ENCODE measurements at regions not wholly inside any gene's neighbourhood (a gene's known extent, or its start where the extent isn't known, plus 50 kb on each side); places are given as distances from the start of the nearest gene placed in this dataset.
"Not testable (repeated sequence)": the region's sequence is repeated elsewhere in the genome, so short reads cannot be mapped to it uniquely, and the experiment has no call there.

DNA sequence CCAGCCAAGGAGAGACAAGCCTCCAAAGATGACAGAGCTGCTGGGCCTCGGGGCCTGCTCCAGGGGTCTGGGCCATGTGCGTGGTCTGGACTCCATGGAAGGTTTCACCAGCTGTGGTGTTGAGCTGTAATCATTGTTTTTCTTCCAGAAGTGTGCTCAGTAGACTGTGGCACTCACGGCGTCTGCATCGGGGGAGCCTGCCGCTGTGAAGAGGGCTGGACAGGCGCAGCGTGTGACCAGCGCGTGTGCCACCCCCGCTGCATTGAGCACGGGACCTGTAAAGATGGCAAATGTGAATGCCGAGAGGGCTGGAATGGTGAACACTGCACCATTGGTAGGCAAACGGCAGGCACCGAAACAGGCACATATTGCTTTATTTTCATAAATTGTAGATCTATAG is 164.8 kb upstream of the WWC1 start:
- no peak for DNase-seq (ENCODE audit: low read depth)

DNA sequence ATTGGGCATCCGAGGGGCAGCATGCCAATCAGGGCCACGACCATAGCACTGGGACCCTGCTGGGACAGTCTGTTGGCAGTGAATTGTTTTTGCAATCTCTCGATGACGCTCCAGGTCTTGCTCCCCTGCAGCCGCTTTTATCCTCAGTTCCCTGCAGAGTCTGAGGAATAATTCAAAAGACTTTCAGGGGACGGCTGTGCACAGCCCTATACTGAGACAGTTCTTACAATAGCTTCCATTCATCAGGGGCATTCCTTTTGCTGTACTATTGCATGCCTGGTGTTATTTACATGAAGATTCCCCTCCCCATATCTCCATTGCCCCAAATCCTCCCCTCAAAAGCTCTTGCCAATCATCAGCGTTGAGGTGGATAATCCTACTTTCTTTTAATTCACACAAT is 163.3 kb upstream of the WWC1 start:
- DNase-seq (ENCODE audit: low read depth), result no peak

DNA sequence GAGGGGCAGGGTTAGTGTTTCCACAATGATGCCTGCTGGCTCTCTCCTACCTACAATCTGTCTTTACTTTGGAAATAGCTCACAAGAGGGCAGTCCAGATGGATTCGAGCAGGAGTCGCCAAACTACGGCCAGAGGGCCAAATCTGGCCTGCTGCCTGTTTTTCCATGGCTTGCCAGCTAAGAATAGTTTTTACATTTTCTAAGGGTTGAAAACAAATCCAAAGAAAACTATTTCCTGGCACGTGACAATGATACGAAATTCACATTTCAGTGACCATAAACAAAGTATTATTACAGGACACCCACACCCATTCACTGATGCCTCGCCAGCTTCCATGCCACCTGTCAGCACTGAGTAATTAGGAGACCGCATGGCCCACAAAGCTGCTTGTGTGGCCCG is 162.9 kb upstream of the WWC1 start:
- no peak for DNase-seq (ENCODE audit: low read depth)

DNA sequence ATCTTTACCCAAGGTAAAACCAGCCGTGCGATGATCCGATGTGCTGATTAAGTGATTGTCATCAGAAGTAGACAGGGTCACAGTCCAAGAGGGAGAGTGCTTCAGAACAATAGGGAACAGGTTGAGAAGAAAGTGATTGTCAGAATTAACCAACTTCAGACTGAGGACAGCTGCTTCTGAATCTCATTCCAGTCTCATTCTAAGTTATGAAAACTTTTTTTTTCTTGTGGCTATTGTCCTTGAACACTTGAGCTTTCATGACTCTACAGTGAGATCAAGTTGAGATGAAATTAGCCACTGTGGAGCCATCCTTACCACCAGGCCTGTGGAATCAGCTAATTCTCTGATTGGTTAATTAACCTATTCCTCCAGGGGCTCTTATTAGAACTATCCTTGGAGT is 159.9 kb upstream of the WWC1 start:
- DNase-seq (ENCODE audit: low read depth), result no peak

DNA sequence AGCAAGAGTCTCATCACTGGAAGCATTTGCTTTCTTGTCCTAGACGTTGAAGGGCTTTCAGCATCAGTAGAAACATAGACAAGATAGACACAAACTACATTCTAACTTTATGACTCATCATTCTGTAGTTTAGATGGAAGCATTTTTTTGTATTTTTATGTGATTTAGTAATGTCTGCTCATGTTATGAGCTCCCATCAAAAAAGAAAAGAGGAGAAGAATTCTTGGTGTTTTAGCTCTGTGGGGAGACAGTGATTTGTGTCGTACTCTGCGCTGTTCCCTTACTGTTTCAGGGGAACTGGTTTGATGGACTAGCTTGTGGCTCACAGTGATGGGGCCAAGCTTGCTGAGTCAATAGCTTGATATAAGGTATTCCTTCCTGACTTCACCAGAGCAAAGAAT is 159.2 kb upstream of the WWC1 start:
- DNase-seq (ENCODE audit: low read depth), result peak; percentile 37

DNA sequence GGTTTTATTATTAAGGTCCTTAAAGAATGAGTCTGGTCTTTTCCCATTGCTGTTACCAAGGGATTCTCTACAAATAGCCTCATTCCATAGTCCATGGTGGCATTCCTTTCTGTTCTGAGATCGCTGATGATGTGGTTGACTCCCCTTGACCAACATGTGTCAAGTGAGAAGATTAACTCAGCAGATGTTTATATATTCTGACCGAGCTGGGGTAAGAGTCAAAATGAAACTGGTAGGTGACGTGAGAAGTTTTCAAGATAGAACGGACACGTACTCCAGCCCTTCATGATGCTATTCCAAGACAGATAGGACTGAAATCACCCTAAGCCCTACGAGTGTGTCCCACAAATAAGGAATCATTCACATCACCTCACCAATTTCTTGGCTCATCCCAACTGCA is 155.5 kb upstream of the WWC1 start:
- no peak for DNase-seq (ENCODE audit: low read depth)

DNA sequence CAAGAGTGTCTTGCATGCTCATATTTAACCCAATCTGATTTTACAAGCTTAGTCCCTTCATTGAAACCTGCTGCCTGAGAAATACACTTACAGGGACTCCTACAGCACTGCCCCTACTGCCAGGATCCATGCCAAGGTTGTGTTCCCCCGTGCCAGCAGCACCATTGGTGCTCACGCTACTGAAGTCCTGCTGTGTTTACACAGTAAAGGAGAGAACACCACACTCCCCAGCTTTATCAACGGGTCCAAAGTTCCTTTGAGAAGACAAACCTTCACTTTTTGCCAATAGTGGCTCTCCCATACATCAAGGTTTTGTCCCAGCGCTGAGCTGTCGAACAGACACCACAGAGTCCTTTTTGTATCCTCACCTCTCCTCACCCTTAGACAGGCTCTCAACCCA is 155.1 kb upstream of the WWC1 start:
- no peak for DNase-seq (ENCODE audit: low read depth)

DNA sequence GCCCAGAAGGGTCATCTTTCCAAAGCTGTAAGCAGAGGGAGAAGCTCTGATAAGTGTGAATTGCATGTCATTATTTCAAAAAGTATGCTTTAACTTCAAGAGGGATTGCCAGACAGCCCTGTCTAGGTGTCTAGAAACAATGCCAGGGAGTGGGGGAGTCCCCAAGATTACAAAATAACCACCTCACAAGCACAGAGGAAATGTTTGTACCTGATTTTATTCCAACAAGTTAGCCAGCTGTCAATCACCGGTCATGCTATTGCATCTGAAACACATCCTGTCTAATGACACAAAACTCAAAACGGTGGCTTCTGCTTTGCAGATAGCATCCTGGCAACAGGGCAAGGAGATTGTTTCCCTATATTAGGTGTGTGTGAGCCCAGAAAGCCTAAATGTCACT is 154.2 kb upstream of the WWC1 start:
- no peak for DNase-seq (ENCODE audit: low read depth)

DNA sequence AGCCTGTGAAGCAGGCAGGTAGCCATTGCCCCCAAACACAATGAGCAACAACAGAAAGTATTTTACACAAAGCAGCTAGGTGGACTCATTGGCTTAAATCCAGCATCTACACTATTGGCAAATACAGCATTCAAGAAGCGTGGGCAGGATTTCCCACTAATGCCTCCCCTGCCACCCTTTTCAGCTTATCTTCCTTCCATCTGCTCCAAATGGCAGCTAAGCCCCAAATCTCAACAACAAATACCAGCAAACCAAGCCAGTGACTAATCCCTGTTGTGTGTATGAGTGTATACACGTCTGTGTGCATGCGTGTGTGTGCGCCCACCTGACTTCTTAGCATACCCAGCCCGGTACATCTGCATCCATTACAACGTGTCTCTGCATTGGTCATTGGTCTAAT is 151.2 kb upstream of the WWC1 start:
- DNase-seq (ENCODE audit: low read depth), result no peak

DNA sequence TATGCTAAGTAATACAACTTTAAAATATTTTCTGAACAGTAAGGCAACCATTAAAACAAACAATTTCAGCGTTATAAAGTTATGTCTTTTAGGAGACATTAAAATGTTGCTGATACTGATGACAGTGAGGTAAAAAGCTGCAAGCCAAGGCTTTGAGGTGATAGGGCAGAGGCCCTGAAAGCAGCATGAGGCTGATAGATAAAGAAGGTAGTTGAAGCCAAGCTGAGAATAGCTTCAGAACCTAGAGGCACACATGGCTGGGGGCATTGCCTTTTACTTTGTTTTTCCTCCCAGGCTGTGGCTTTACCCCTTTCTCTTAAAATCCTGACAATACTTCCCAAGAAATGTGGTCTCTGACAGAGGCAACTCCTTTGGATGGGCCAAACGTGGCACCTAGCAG is 149.0 kb upstream of the WWC1 start:
- no peak for DNase-seq (ENCODE audit: low read depth)

DNA sequence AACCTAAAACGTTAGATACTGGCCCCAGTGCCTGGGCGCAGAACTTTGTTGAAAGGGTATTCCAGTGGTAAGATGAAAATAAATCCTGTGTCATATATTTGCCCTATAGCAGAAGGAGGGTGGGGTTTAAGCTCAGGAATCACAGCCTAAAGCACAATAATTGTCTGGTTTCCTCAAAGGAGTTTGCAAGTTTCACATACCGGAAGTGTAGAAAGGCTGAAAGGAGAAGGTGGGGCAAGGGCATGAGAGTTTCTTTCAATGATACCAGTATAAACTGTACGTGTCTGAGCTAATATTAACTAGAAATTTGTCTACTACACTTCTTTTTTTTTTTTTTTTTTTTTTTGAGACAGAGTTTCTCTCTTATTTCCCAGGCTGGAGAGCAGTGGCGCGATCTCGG is 147.9 kb upstream of the WWC1 start:
- not testable (repeated sequence) for DNase-seq (ENCODE audit: low read depth)

DNA sequence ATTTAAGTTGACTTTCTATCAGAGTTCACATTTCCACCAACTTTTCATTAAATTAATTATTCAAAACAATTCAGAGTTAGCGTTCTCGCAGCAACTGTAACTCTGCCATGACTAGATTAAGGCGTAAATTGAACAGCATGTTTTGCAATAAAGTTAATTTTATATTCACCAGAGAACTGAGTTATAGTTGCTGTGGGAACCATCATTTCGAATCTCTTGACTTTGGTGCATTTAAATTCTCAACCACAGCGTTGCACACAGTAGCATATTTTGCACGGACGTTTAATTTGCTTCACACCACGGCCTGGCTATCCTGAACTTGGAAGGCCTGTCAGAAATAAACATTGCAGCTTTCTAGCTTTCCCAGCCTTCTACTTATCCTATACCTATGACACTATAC is 144.3 kb upstream of the WWC1 start:
- DNase-seq (ENCODE audit: low read depth), result no peak

DNA sequence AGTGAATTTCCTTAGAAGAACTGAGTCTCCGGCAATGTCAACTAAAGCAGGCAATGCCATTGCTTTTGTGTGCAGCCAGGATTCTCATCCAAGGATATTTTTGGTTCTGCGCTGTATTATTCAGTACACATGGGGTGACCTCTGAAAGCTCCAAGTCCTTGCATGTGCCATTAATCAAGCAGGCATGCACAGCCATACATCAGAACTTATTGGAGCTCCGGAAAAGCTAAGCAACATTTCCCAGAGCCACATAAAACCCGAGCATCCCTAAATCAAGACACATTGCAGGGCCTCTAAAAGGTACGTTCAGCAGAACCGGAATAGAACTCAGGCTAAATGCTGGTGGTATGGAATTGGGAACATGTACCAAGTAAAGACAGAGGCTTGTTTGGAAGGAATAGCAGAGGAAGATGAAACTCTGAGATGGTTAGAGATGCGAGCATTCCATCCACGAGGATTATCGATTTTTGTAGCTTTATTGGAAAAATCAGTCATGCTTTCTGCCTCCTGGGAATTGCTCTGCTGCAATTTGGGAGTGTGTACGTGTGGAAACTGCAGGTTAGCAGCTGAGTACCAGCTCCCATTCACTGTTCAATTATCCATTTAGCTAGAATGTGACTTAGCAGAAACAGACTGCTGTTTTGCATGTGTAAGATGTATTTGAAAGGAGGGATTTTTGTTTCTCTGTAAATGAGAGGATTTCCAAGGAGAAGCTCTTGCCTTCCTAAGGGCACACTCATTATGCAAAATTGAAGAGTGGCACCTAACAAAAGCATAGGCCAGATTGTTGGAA is 143.7 kb upstream of the WWC1 start:
- no peak for DNase-seq (ENCODE audit: low read depth)

DNA sequence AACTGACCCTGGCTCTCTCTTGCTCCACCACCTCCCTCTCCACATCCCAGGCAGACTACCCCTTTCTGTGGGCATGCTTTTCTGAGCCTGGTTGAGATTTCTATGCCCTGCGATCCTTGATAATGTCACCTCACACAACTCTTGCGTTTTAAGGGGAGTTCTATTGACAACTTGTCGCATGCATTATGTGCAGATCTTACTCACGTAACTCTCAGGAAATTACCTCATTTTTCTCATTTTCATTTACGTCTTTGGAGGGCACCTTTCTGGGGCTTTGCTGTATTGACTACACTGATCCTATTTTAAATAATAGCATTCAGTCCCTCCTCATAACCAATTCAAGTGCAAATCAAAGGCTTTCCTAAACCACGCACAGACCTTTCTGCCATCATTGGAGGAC is 140.4 kb upstream of the WWC1 start:
- no peak for DNase-seq (ENCODE audit: low read depth)

DNA sequence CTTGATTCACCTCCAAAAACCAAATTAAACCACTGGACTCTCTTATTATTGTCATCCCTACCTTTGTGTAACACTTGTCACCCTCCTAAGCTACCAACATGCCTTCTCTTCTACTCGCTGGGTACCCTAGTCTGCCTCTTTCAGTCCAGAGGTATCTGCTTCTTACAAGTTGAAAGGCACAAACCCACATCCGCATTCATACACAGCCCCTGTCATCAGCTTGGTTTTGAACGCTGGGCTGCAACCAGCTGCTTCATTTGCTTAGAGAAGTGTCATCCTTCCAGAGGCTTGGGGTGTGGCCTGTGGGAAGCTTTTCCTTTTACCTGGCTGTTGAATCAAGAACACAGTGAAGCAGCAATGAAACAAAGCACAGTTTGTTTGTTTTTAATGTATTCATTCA is 138.8 kb upstream of the WWC1 start:
- no peak for DNase-seq (ENCODE audit: low read depth)

DNA sequence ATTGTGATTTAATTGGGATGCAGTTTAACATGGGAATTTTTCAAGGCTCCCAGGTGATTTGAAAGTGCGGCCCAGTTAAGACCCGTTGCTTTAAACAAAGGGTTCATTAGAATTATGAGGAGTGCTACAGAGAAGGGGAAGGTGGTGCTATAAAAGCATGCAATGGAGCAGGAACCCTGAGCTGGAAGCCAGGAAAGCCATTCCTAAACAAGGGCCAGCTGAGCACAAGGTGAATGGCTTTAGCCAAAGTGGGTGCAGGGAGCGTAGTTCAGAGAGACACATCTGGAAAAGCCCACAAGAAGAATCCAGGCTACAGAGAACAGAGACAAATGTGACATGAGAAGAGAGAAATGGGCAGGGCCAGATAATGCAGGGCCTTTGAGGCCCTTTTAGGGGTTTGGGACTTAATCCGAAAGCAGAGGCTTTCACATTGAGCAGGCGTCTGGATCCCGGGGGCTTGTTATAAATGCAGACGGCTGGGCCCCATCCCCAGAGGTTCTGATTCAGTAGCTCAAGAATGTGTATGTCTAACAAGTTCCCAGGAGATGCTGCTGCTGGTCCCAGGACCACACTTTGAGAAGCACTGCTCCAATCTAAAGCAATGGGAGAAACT is 138.1 kb upstream of the WWC1 start:
- DNase-seq (ENCODE audit: low read depth), result no peak

DNA sequence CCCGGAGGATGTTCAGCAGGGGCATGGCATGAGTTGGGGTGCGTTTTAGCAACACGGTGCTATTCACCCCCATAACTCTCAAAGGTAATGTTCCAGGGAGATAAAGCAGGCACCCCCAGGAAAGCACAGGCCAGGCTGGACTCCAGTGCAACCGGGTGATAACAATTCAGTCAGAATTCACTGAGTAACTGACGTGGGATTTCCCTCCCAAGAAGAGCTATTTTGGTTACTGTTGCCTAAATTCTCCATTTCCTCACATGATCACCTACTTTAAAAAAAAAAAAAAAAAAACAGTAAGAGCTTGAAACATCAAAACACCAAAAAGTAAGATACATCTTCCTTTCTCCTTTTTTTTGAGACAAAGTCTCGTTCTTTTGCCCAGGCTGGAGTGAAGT is 137.6 kb upstream of the WWC1 start:
- no peak for DNase-seq (ENCODE audit: low read depth)

DNA sequence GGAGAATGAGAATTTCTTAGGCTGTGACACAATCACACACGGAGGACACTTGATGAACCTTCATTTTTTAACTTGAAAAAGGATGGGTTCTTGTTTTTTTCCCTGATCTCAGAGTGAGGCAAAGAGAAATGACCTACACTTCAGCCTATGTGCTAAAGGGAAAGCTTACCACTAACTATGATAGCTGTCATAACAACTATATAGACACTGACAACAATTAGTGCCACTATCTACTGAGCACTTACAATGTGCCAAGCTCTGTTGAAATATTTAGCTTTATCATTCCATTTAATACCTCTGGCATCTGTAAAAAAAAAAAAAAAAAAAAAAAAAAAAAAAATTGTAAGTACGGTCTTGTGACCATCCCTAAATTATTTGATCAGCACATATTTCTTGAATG is 135.9 kb upstream of the WWC1 start:
- no peak for DNase-seq (ENCODE audit: low read depth)

DNA sequence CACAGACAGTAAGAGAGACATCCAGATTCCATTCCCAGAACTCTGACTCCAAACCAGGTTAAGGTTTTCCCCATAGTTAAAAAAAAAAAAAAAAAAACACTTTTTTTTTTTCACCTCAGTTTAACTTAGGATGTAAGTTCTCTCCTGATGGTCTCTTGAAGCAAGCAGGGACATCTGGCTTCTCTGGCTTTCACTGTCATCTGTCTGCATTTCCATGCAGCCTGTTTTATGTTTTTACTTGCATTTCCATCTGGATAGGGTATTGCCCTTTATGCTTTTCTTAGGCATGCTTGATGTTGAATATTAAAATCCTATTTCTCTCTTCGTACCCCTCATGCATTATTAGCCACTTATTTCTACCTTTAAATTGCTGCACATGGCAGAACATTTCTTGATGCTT is 135.3 kb upstream of the WWC1 start:
- DNase-seq (ENCODE audit: low read depth), result no peak

DNA sequence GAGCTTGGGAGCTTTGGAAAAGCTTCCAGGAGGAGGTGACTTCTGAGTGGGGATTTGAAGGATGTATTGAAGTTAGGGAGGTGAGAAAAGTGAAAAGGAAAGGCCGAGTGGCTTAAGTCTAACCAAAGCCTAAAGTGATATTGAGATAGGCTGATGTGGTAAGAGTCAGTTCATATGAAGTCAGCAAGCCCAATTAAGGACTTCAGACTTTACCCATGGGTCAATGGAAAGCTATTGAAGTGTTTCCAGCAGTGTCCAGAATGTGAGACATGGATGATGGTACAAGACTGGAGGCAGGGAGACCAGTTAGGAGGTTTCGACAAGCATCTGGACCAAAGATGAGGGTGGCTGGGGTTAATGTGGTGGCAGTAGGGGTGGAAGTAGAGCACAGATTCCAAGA is 134.3 kb upstream of the WWC1 start:
- DNase-seq (ENCODE audit: low read depth), result no peak

DNA sequence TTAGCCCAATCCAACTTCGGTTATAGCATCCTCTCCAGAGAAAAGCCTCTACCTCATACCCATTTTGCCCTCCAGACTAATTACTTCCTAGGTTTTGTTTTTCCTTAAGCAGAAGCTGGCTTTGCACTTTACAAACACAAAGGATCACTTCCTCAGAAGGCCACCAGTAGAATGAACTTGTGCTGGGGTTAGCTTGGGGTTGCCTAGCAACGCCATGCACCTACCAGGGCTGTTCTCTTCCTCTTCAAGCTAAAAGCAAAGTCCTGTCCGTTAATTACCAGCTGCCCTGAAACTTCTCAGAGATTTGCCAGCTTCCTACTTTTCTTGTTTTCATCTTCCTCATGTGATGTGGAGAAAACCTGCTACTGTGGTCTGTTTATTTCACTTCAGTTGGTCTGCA is 132.0 kb upstream of the WWC1 start:
- no peak for DNase-seq (ENCODE audit: low read depth)

DNA sequence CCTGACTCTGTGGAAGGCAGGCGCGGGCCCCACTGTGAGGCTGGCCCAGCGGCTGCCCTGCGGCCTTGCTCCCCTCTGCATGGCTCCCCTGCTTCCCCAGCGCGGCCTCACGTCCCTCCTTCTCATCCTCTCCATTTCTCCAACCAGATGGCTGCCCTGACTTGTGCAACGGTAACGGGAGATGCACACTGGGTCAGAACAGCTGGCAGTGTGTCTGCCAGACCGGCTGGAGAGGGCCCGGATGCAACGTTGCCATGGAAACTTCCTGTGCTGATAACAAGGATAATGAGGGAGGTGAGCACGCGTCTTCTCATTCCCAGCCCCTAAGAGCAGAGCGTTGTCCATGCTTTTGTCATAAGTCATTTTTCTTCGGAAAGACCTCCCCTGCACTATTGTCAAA is 129.0 kb upstream of the WWC1 start:
- no peak for DNase-seq (ENCODE audit: low read depth)

DNA sequence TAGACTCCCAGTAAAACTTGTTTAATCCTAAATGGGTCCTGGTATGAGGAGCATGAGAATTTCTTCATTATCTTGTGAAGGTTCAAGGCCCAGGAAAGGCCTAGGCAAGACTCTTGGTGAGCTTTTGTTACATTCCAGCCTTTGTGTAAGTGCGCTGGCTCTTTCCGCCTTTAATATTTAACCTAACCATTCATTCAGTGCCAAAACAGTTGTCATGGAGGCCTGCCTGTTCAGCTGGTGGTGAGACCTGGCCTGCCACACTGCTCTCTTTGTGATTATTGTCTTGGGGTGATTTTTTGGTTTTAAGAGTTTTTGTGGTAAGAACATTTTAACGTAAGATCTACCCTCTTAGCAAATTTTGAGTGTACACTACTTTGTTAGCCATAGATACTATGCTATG is 127.5 kb upstream of the WWC1 start:
- DNase-seq (ENCODE audit: low read depth), result no peak

DNA sequence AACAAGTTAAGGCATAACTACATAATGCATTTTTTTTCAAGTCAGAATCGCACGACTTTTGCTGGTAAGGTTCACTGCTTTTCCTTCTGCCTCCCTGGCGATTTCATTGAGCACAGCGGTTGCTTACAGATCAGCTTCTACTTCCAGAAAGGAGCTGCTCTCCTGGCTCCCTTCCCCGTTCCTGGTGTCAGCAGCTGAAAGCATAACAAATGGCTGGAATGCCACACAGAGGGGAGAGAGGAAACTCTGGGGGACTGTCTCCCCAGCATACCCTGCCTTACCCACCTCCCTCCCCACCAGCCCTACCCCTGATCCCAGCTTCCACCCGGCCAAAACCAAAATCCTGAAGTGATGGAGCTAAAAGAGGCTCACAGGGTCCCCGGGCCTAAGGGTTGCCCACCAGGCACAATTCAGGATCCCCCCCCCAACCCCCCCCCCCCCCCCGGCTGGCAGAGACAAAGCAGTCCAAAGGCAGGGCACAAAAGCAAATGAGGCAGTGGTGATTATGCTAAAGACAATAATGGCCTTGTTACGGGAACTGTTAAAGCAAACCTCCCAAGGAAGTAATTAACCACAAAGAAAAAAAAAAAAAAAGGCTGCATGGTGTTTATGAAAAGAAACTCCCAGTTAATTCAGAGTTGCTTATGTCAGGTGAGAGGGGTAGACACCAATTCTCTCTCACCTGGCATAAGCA is 126.1 kb upstream of the WWC1 start:
- no peak for DNase-seq (ENCODE audit: low read depth)
